ENCODE measurements at regions not wholly inside any gene's neighbourhood (a gene's known extent, or its start where the extent isn't known, plus 50 kb on each side); places are given as distances from the start of the nearest gene placed in this dataset.

DNA sequence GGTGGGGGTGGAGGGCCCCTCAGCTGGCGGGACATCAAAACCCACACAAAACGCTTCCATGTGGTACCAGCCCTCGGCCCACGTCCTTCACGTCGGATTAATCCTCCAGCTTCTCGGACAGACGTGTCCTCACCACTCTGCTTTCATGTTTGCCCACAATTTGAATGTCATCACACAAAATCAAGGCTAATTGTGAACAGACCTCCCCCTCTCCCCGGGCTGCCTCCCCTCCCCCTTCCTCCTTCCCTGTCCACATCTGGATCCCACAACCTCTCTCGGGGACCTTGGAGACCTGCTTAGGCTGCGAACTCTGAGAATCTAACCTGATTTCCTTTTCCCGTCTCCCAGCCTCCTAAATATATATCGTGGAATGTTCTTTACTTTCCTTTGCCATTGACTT, 262.9 kb downstream of the MN1 start:
- no peaks in the 10 kb centered on the region for H3K4me1 ChIP-seq
- TF ChIP-seq POLR2AphosphoS5 (IDR thresholded peaks at IDR 0.05; ENCODE audit: insufficient read depth in 1 of 2, low read depth in 1 of 2) (no peak), POLR2A (IDR thresholded peaks at IDR 0.05) (no peak), CTCF (IDR thresholded peaks at IDR 0.05) (no peak)
- intact Hi-C loops (cut with DNase I), result no loop called here

GRCh38 chr22:27540247-27540646, 261.3 kb downstream of the MN1 start:
- intact Hi-C loops (cut with DNase I), result no loop called here

More for the DNA sequence above, 262.9 kb downstream of the MN1 start:
- DNase-seq (ENCODE audit: extremely low spot score in 2 of 2), result no peak
- Histone ChIP-seq H3K9me3 (no peaks in the 10 kb centered on the region), H3K4me3 (no peak overlapping the region), H3K36me3 (no peaks in the 10 kb centered on the region), H3K27me3 (no peaks in the 10 kb centered on the region), H3K27ac (no peak overlapping the region)

GRCh38 chr22:27540656-27541396, 260.7 kb downstream of the MN1 start:
- Histone ChIP-seq H3K4me1 (no peaks in the 10 kb centered on the region), H3K4me3 (no peak overlapping the region), H3K36me3 (no peaks in the 10 kb centered on the region), H3K9me3 (no peaks in the 10 kb centered on the region), H3K27me3 (no peaks in the 10 kb centered on the region), H3K27ac (no peak overlapping the region)
- intact Hi-C loops (cut with DNase I), result no loop called here
- DNase-seq (ENCODE audit: extremely low spot score in 2 of 2), result no peak
- no peak for TF ChIP-seq POLR2AphosphoS5 (IDR thresholded peaks at IDR 0.05; ENCODE audit: insufficient read depth in 1 of 2, low read depth in 1 of 2)
- no peak for TF ChIP-seq POLR2A (IDR thresholded peaks at IDR 0.05)
- TF ChIP-seq CTCF (IDR thresholded peaks at IDR 0.05), result no peak

More at GRCh38 chr22:27540247-27540646, 261.3 kb downstream of the MN1 start:
- H3K4me1 ChIP-seq, result no peaks in the 10 kb centered on the region
- no peak overlapping the region for H3K27ac ChIP-seq
- no peak overlapping the region for H3K4me3 ChIP-seq
- no peaks in the 10 kb centered on the region for H3K36me3 ChIP-seq
- H3K27me3 ChIP-seq, result no peaks in the 10 kb centered on the region
- no peaks in the 10 kb centered on the region for H3K9me3 ChIP-seq
- TF ChIP-seq POLR2A (IDR thresholded peaks at IDR 0.05), result no peak
- TF ChIP-seq CTCF (IDR thresholded peaks at IDR 0.05), result no peak
- no peak for TF ChIP-seq POLR2AphosphoS5 (IDR thresholded peaks at IDR 0.05; ENCODE audit: insufficient read depth in 1 of 2, low read depth in 1 of 2)
- DNase-seq (ENCODE audit: extremely low spot score in 2 of 2), result no peak

DNA sequence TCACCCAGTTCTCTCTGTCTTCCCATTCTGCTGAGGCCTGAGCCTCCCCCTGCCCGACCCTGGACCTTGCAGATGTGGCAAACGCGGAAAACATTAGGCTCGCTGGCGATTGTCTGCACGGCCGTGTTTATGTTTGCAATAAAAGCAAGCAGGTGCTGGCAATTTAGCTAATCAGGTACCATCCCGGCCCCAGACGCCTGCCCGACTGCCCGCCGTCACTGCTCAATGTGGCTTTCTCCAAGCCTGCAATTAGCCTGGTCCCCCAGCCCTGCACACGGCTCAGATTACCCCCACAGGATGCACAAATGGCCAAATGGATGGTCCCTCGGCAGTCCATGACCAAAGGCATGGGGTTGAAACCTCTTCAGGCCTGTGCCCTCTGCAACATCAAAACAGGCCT, 259.7 kb downstream of the MN1 start:
- H3K36me3 ChIP-seq, result no peaks in the 10 kb centered on the region
- intact Hi-C loops (cut with DNase I), result no loop called here
- no peak overlapping the region for H3K27ac ChIP-seq
- H3K4me3 ChIP-seq, result no peak overlapping the region
- H3K4me1 ChIP-seq, result no peaks in the 10 kb centered on the region
- no peak for DNase-seq (ENCODE audit: extremely low spot score in 2 of 2)
- no peaks in the 10 kb centered on the region for H3K27me3 ChIP-seq
- TF ChIP-seq POLR2A (IDR thresholded peaks at IDR 0.05) (no peak), CTCF (IDR thresholded peaks at IDR 0.05) (no peak), POLR2AphosphoS5 (IDR thresholded peaks at IDR 0.05; ENCODE audit: insufficient read depth in 1 of 2, low read depth in 1 of 2) (no peak)
- H3K9me3 ChIP-seq, result no peaks in the 10 kb centered on the region

DNA sequence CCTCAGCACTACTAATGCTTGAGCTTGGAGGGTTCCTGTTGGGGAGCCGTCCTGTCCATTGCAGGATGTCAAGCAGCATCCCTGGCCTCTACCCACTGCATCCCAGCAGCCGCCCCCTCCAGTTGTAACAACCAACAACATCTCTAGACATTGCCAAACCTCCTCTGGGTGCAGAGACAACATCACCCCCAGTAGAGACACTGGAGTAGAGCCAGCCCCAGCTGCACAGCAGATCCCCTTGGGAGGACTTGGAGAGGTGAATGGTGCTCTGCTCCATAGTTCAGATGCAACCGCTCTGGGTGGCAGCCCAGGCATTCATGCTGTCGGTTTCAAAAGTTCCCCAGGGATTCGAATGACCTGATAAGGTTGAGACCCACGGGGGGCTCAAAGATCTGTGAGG, 259.0 kb downstream of the MN1 start:
- TF ChIP-seq CTCF (IDR thresholded peaks at IDR 0.05) (no peak), POLR2A (IDR thresholded peaks at IDR 0.05) (no peak), POLR2AphosphoS5 (IDR thresholded peaks at IDR 0.05; ENCODE audit: insufficient read depth in 1 of 2, low read depth in 1 of 2) (no peak)
- DNase-seq (ENCODE audit: extremely low spot score in 2 of 2), result no peak
- Histone ChIP-seq H3K27ac (no peak overlapping the region), H3K27me3 (no peaks in the 10 kb centered on the region), H3K9me3 (no peaks in the 10 kb centered on the region), H3K4me3 (no peak overlapping the region), H3K36me3 (no peaks in the 10 kb centered on the region), H3K4me1 (no peaks in the 10 kb centered on the region)
- intact Hi-C loops (cut with DNase I), result no loop called here

Measured in vagina (tissue), 2 donors.